ENCODE measurements at regions not wholly inside any gene's neighbourhood (a gene's known extent, or its start where the extent isn't known, plus 50 kb on each side); places are given as distances from the start of the nearest gene placed in this dataset.
A peak's percentile ranks its signal among the peaks of the same experiment; 100 is the strongest.

DNA sequence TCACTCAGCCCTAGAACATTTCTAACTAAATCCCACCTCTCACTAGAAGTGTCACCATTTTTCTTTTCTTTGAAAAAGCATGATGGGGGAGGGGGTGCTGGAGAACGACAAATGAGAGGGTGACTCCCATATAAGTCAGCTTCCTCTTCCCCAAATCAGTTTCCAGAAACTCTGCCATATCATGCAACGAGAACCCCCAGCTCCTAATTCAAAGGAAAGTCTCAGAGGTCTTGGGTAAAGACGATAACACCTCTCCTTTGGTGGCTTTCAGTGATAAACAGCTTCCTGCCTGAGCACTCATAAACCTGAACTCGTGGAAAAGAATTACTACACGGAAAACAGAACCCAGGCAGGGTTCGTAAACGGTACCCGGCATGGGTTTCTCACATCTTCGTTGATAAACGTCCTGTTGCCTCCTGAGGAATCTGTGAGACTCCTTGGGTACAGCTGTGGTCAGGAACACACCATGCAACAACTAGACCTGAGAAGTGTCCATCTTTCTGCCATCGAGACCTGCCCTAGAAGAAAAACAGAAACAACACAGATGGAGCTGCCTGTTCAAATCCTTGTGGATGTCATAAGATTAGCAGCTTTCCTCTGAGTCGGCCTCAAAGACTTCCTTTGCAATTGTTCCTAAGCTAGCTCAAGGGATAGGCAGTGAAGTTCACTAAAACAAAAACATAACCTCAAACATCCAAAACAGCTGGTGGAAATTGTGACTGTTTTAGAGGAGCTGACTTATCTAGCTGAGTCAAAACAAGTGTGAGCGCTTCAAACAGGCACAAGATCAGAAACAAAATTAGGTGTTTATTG, 185.8 kb upstream of the PRDM1 start:
- Histone ChIP-seq H3K4me3 (replicated peaks in 1 of 3; ENCODE audit: insufficient read depth in 1 of 3, low read depth in 1 of 3, low read length in 3 of 3) (no peak overlapping the region), H2AFZ (ENCODE audit: low read depth, low read length) (peak overlapping the region; percentile 84), H4K20me1 (replicated peaks; ENCODE audit: control insufficient read depth, extremely low read depth, insufficient read depth, low read length) (no peaks in the 10 kb centered on the region), H3K27ac (ENCODE audit: insufficient read depth, low read depth, low read length) (peak overlapping the region; percentile 44), H3K27me3 (ENCODE audit: control insufficient read depth in 2 of 2, insufficient read depth in 2 of 2, low read length in 2 of 2) (no peaks in the 10 kb centered on the region), H3K9ac (replicated peaks; ENCODE audit: extremely low read depth, insufficient read depth, low read length) (no peak overlapping the region), H3K79me2 (ENCODE audit: control insufficient read depth, insufficient read depth, low read length) (no peaks in the 10 kb centered on the region), H3K4me2 (ENCODE audit: insufficient read depth, low read length) (peak overlapping the region; percentile 56), H3K9me3 (replicated peaks; ENCODE audit: control insufficient read depth, insufficient read depth, low read length) (no peaks in the 10 kb centered on the region), H3K4me1 (ENCODE audit: control insufficient read depth, extremely low read depth, insufficient read depth, low read length) (peaks cover 2% of the 10 kb centered on the region), H3K36me3 (ENCODE audit: control insufficient read depth in 2 of 2, extremely low read depth in 1 of 2, insufficient read depth in 2 of 2, low read length in 2 of 2) (no peaks in the 10 kb centered on the region), H3K9me1 (replicated peaks; ENCODE audit: control insufficient read depth, extremely low read depth, insufficient read depth, low read length) (no peaks in the 10 kb centered on the region)
- ChIA-PET POLR2A (no interaction called here), CTCF (interaction anchor here (1.3 kb wide), 1 partner anchor 18 kb away, joined by 3 read pairs; no protein-coding TSS in a partner anchor)
- TSS peak; percentile 34 for BruUV-seq (replicated peaks)
- intact Hi-C loops (cut with micrococcal nuclease) (loop anchor here (10.0 kb wide), 1 partner anchor 404 kb away; no protein-coding TSS in a partner anchor), dilution Hi-C loops (cut with MboI; ENCODE audit: extremely low pct_ligation_motif_present, low sequenced_read_pairs) (no loop called here)
- FAIRE-seq: peak; percentile 85
- DNase-seq (ENCODE audit: low read depth, low spot score): peak; percentile 79
- TF ChIP-seq, protein P1, sequence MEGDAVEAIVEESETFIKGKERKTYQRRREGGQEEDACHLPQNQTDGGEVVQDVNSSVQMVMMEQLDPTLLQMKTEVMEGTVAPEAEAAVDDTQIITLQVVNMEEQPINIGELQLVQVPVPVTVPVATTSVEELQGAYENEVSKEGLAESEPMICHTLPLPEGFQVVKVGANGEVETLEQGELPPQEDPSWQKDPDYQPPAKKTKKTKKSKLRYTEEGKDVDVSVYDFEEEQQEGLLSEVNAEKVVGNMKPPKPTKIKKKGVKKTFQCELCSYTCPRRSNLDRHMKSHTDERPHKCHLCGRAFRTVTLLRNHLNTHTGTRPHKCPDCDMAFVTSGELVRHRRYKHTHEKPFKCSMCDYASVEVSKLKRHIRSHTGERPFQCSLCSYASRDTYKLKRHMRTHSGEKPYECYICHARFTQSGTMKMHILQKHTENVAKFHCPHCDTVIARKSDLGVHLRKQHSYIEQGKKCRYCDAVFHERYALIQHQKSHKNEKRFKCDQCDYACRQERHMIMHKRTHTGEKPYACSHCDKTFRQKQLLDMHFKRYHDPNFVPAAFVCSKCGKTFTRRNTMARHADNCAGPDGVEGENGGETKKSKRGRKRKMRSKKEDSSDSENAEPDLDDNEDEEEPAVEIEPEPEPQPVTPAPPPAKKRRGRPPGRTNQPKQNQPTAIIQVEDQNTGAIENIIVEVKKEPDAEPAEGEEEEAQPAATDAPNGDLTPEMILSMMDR (IDR thresholded peaks at IDR 0.05; ENCODE audit: extremely low read depth in 1 of 2, insufficient read depth in 1 of 2, low read depth in 1 of 2, low read length in 2 of 2): no peak
- TF ChIP-seq MYC (IDR thresholded peaks at IDR 0.05; ENCODE audit: low read depth, low read length) (no peak), GATA2 (IDR thresholded peaks at IDR 0.05; ENCODE audit: insufficient read depth, insufficient read length, low read depth, low read length) (peak; percentile 37), POLR2AphosphoS5 (IDR thresholded peaks at IDR 0.05; ENCODE audit: insufficient read depth, low read depth, low read length) (no peak), POLR2A (IDR thresholded peaks at IDR 0.05; ENCODE audit: low read depth, low read length) (no peak), FOS (IDR thresholded peaks at IDR 0.05; ENCODE audit: borderline replicate concordance, insufficient read depth, low read length) (peak; percentile 57), JUN (IDR thresholded peaks at IDR 0.05; ENCODE audit: borderline replicate concordance, insufficient read depth, insufficient read length, low read depth) (peak; percentile 44)
